HepG2 (cell line): ENCODE measurements at regions not wholly inside any gene's neighbourhood (a gene's known extent, or its start where the extent isn't known, plus 50 kb on each side); places are given as distances from the start of the nearest gene placed in this dataset.

ENCODE experiments used
- ATAD3A ChIP-seq: sonication (generic); formaldehyde crosslinking; IDR thresholded peaks from 2 replicates; pipeline ENCODE4 v1.4.0; 2020; ENCODE audit warnings: missing genetic modification reagents
- CHD4 ChIP-seq: fragments of 200-600 bp; sonication (generic); IDR thresholded peaks from 2 replicates; pipeline ENCODE4 v1.7.0; 2017; ENCODE audit warnings: mild to moderate bottlenecking, low read length, borderline replicate concordance
- FOXK2 ChIP-seq: fragments of 450-650 bp; IDR thresholded peaks from 2 replicates; pipeline ENCODE4 v1.6.1; 2016
- KDM6A ChIP-seq: IDR thresholded peaks from 2 replicates; pipeline ENCODE4 v1.6.1; 2016; ENCODE audit warnings: low read depth
- MAZ ChIP-seq, 2 experiments: sonication (generic) in 1 of 2; formaldehyde crosslinking in 1 of 2; IDR thresholded peaks; 2 replicates each; pipeline versions ENCODE4 v1.5.0 to v1.6.1; 2012 to 2020; ENCODE audit warnings: low read depth in 2 of 2, mild to moderate bottlenecking in 2 of 2, borderline replicate concordance in 1 of 2, improper control_type of control experiment in 1 of 2, low read length in 1 of 2, missing genetic modification reagents in 1 of 2, moderate library complexity in 1 of 2
- NCOR1 ChIP-seq: fragments of 200-600 bp; sonication (generic); IDR thresholded peaks from 2 replicates; pipeline ENCODE4 v1.7.0; 2017; ENCODE audit warnings: antibody characterized with exemption, low read length, borderline replicate concordance
- NFE2L2 ChIP-seq: fragments of 150-350 bp; IDR thresholded peaks from 2 replicates; pipeline ENCODE4 v1.6.1; 2014; ENCODE audit warnings: low read length
- NR0B2 ChIP-seq: sonication (generic); formaldehyde crosslinking; IDR thresholded peaks from 2 replicates; pipeline ENCODE4 v1.4.0; 2020; ENCODE audit warnings: mild to moderate bottlenecking, missing genetic modification reagents
- SAP130 ChIP-seq: IDR thresholded peaks from 2 replicates; pipeline ENCODE4 v1.6.1; 2016; ENCODE audit warnings: low read depth
- ZNF160 ChIP-seq: sonication (generic); formaldehyde crosslinking; IDR thresholded peaks from 2 replicates; pipeline ENCODE4 v1.8.0; 2022; ENCODE audit warnings: mild to moderate bottlenecking, inconsistent platforms, missing genetic modification reagents
- ZNF563 ChIP-seq: sonication (generic); formaldehyde crosslinking; IDR thresholded peaks from 2 replicates; pipeline ENCODE4 v1.8.0; 2022; ENCODE audit warnings: mild to moderate bottlenecking, moderate library complexity, missing genetic modification reagents
- ZNF713 ChIP-seq: sonication (generic); formaldehyde crosslinking; IDR thresholded peaks from 2 replicates; pipeline ENCODE4 v1.4.0; 2020; ENCODE audit warnings: mild to moderate bottlenecking, missing genetic modification reagents
- TF ChIP-seq, protein P1 (sequence below): sonication (generic); formaldehyde crosslinking; IDR thresholded peaks from 2 replicates; pipeline ENCODE4 v1.8.0; 2023; ENCODE audit warnings: mild to moderate bottlenecking, missing genetic modification reagents
- TF ChIP-seq, protein P2 (sequence below), 2 experiments: fragments of 450-650 bp in 1 of 2; sonication (generic) in 1 of 2; formaldehyde crosslinking; IDR thresholded peaks; 2 replicates each; pipeline versions ENCODE4 v1.5.0 to v1.8.0; 2020 to 2022; ENCODE audit warnings: mild to moderate bottlenecking in 1 of 2, missing genetic modification reagents in 1 of 2
- TF ChIP-seq, protein P3 (sequence below): sonication (generic); formaldehyde crosslinking; IDR thresholded peaks from 2 replicates; pipeline ENCODE4 v1.8.0; 2022; ENCODE audit warnings: mild to moderate bottlenecking, missing genetic modification reagents, moderate library complexity
- TF ChIP-seq, protein P4 (sequence below): sonication (generic); formaldehyde crosslinking; IDR thresholded peaks from 2 replicates; pipeline ENCODE4 v1.5.1; 2020; ENCODE audit warnings: mild to moderate bottlenecking, missing genetic modification reagents, moderate library complexity
- TF ChIP-seq, protein P5 (sequence below): sonication (generic); formaldehyde crosslinking; IDR thresholded peaks from 2 replicates; pipeline ENCODE4 v1.5.0; 2020; ENCODE audit warnings: mild to moderate bottlenecking, missing genetic modification reagents
- TF ChIP-seq, protein P6 (sequence below): sonication (generic); formaldehyde crosslinking; IDR thresholded peaks from 2 replicates; pipeline ENCODE4 v1.9.0; 2021; ENCODE audit warnings: missing genetic modification reagents, mild to moderate bottlenecking, borderline replicate concordance

GRCh38 chr7:65235586-65235985 lies 138.1 kb upstream of the ZNF92 start (continued):
- TF ChIP-seq ATAD3A (CRISPR knock-in tag) = no peak
- TF ChIP-seq MAZ (IDR thresholded peaks at IDR 0.05; ENCODE audit: borderline replicate concordance, low read depth, low read length) = no peak
- no peak for TF ChIP-seq MAZ (CRISPR knock-in tag; IDR thresholded peaks at IDR 0.05; ENCODE audit: low read depth)
- TF ChIP-seq SAP130 = 0 out of 2 replicates have a peak, but pooled peaks have one; percentile 16
- TF ChIP-seq, protein P1, sequence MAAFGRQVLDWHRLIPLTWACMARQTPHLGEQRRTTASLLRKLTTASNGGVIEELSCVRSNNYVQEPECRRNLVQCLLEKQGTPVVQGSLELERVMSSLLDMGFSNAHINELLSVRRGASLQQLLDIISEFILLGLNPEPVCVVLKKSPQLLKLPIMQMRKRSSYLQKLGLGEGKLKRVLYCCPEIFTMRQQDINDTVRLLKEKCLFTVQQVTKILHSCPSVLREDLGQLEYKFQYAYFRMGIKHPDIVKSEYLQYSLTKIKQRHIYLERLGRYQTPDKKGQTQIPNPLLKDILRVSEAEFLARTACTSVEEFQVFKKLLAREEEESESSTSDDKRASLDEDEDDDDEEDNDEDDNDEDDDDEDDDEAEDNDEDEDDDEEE (CRISPR knock-in tag) = no peak
- TF ChIP-seq CHD4 = no peak
- TF ChIP-seq, protein P2, sequence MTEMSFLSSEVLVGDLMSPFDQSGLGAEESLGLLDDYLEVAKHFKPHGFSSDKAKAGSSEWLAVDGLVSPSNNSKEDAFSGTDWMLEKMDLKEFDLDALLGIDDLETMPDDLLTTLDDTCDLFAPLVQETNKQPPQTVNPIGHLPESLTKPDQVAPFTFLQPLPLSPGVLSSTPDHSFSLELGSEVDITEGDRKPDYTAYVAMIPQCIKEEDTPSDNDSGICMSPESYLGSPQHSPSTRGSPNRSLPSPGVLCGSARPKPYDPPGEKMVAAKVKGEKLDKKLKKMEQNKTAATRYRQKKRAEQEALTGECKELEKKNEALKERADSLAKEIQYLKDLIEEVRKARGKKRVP (CRISPR knock-in tag; IDR thresholded peaks at IDR 0.05) = no peak
- TF ChIP-seq, protein P3, sequence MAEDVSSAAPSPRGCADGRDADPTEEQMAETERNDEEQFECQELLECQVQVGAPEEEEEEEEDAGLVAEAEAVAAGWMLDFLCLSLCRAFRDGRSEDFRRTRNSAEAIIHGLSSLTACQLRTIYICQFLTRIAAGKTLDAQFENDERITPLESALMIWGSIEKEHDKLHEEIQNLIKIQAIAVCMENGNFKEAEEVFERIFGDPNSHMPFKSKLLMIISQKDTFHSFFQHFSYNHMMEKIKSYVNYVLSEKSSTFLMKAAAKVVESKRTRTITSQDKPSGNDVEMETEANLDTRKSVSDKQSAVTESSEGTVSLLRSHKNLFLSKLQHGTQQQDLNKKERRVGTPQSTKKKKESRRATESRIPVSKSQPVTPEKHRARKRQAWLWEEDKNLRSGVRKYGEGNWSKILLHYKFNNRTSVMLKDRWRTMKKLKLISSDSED (CRISPR knock-in tag) = no peak
- TF ChIP-seq, protein P4, sequence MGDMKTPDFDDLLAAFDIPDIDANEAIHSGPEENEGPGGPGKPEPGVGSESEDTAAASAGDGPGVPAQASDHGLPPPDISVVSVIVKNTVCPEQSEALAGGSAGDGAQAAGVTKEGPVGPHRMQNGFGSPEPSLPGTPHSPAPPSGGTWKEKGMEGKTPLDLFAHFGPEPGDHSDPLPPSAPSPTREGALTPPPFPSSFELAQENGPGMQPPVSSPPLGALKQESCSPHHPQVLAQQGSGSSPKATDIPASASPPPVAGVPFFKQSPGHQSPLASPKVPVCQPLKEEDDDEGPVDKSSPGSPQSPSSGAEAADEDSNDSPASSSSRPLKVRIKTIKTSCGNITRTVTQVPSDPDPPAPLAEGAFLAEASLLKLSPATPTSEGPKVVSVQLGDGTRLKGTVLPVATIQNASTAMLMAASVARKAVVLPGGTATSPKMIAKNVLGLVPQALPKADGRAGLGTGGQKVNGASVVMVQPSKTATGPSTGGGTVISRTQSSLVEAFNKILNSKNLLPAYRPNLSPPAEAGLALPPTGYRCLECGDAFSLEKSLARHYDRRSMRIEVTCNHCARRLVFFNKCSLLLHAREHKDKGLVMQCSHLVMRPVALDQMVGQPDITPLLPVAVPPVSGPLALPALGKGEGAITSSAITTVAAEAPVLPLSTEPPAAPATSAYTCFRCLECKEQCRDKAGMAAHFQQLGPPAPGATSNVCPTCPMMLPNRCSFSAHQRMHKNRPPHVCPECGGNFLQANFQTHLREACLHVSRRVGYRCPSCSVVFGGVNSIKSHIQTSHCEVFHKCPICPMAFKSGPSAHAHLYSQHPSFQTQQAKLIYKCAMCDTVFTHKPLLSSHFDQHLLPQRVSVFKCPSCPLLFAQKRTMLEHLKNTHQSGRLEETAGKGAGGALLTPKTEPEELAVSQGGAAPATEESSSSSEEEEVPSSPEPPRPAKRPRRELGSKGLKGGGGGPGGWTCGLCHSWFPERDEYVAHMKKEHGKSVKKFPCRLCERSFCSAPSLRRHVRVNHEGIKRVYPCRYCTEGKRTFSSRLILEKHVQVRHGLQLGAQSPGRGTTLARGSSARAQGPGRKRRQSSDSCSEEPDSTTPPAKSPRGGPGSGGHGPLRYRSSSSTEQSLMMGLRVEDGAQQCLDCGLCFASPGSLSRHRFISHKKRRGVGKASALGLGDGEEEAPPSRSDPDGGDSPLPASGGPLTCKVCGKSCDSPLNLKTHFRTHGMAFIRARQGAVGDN = peak; percentile 41
- TF ChIP-seq, protein P5, sequence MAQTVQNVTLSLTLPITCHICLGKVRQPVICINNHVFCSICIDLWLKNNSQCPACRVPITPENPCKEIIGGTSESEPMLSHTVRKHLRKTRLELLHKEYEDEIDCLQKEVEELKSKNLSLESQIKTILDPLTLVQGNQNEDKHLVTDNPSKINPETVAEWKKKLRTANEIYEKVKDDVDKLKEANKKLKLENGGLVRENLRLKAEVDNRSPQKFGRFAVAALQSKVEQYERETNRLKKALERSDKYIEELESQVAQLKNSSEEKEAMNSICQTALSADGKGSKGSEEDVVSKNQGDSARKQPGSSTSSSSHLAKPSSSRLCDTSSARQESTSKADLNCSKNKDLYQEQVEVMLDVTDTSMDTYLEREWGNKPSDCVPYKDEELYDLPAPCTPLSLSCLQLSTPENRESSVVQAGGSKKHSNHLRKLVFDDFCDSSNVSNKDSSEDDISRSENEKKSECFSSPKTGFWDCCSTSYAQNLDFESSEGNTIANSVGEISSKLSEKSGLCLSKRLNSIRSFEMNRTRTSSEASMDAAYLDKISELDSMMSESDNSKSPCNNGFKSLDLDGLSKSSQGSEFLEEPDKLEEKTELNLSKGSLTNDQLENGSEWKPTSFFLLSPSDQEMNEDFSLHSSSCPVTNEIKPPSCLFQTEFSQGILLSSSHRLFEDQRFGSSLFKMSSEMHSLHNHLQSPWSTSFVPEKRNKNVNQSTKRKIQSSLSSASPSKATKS (CRISPR knock-in tag) = no peak
- TF ChIP-seq NFE2L2 = no peak
- TF ChIP-seq FOXK2 = no peak
- no peak for TF ChIP-seq KDM6A
- no peak for TF ChIP-seq NCOR1
- TF ChIP-seq ZNF563 = no peak
- TF ChIP-seq ZNF713 (CRISPR knock-in tag) = no peak
- TF ChIP-seq NR0B2 (CRISPR knock-in tag) = 0 out of 2 replicates have a peak, but pooled peaks have one; percentile 27
- no peak for TF ChIP-seq ZNF160
- TF ChIP-seq, protein P6, sequence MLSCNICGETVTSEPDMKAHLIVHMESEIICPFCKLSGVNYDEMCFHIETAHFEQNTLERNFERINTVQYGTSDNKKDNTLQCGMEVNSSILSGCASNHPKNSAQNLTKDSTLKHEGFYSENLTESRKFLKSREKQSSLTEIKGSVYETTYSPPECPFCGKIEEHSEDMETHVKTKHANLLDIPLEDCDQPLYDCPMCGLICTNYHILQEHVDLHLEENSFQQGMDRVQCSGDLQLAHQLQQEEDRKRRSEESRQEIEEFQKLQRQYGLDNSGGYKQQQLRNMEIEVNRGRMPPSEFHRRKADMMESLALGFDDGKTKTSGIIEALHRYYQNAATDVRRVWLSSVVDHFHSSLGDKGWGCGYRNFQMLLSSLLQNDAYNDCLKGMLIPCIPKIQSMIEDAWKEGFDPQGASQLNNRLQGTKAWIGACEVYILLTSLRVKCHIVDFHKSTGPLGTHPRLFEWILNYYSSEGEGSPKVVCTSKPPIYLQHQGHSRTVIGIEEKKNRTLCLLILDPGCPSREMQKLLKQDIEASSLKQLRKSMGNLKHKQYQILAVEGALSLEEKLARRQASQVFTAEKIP = no peak
